GM19240 (cell line): ENCODE measurements at regions not wholly inside any gene's neighbourhood (a gene's known extent, or its start where the extent isn't known, plus 50 kb on each side); places are given as distances from the start of the nearest gene placed in this dataset.

Experiments used
- DNase-seq: peaks from one replicate; pipeline ENCODE4 v3.0.0; 2011; ENCODE audit warnings: low spot score; ENCODE audit not compliant: insufficient read length

- DNase-seq, result no peak
These were observed 133.1 kb upstream of the SPDL1 start for GRCh38 chr5:169450464-169450863.

GRCh38 chr5:169448826-169449225, 134.7 kb upstream of the SPDL1 start:
- no peak for DNase-seq

GRCh38 chr5:169445191-169445590, 138.4 kb upstream of the SPDL1 start:
- DNase-seq, result no peak

GRCh38 chr5:169442913-169443784, 140.4 kb upstream of the SPDL1 start:
- no peak for DNase-seq

- no peak for DNase-seq
These were observed 141.1 kb upstream of the SPDL1 start for GRCh38 chr5:169442403-169442874.

- DNase-seq, result no peak
These were observed 139.3 kb upstream of the SLIT3 start for GRCh38 chr5:169440107-169440705.

- DNase-seq, result no peak
These were observed 138.4 kb upstream of the SLIT3 start for GRCh38 chr5:169439362-169439761.

- no peak for DNase-seq
These were observed 134.7 kb upstream of the SLIT3 start for GRCh38 chr5:169435506-169436229.

- no peak for DNase-seq
These were observed 132.3 kb upstream of the SLIT3 start for GRCh38 chr5:169433221-169433651.

- no peak for DNase-seq
These were observed 130.4 kb upstream of the SLIT3 start for GRCh38 chr5:169431386-169431785.

- DNase-seq, result no peak
These were observed 129.7 kb upstream of the SLIT3 start for GRCh38 chr5:169430671-169431070.

GRCh38 chr5:169429044-169429443, 128.1 kb upstream of the SLIT3 start:
- DNase-seq, result no peak

- no peak for DNase-seq
These were observed 125.8 kb upstream of the SLIT3 start for GRCh38 chr5:169426784-169427183.

- DNase-seq, result no peak
These were observed 123.9 kb upstream of the SLIT3 start for GRCh38 chr5:169424670-169425378.

- DNase-seq, result no peak
These were observed 123.3 kb upstream of the SLIT3 start for GRCh38 chr5:169424279-169424655.

- DNase-seq, result no peak
These were observed 122.8 kb upstream of the SLIT3 start for GRCh38 chr5:169423580-169424278.

GRCh38 chr5:169422087-169422486, 121.1 kb upstream of the SLIT3 start:
- DNase-seq, result no peak

GRCh38 chr5:169421677-169422076, 120.7 kb upstream of the SLIT3 start:
- DNase-seq, result no peak

GRCh38 chr5:169417676-169418075, 116.7 kb upstream of the SLIT3 start:
- DNase-seq, result no peak

GRCh38 chr5:169416583-169417196, 115.8 kb upstream of the SLIT3 start:
- DNase-seq, result peak; percentile 3
